ENCODE measurements at regions not wholly inside any gene's neighbourhood (a gene's known extent, or its start where the extent isn't known, plus 50 kb on each side); places are given as distances from the start of the nearest gene placed in this dataset.

GRCh38 chr17:77361986-77362620 is 221.3 kb downstream of the SEC14L1 start:
- TF ChIP-seq FOXM1 (IDR thresholded peaks at IDR 0.05; ENCODE audit: borderline replicate concordance, low read depth), result no peak
- no peak for TF ChIP-seq NFIC (IDR thresholded peaks at IDR 0.05)
- no peak for TF ChIP-seq TCF12 (IDR thresholded peaks at IDR 0.05; ENCODE audit: low read depth)
- TF ChIP-seq CEBPB (IDR thresholded peaks at IDR 0.05), result no peak
- TF ChIP-seq RAD21 (IDR thresholded peaks at IDR 0.05; ENCODE audit: low read depth), result no peak
- no peak for TF ChIP-seq USF1 (IDR thresholded peaks at IDR 0.05)
- no peak for TF ChIP-seq EGR1 (IDR thresholded peaks at IDR 0.05)
- no peak for TF ChIP-seq ZBTB7A (IDR thresholded peaks at IDR 0.05; ENCODE audit: low read depth)
- TF ChIP-seq TEAD4 (IDR thresholded peaks at IDR 0.05), result no peak
- TF ChIP-seq CREB1 (IDR thresholded peaks at IDR 0.05; ENCODE audit: low read depth), result no peak
- no peak for TF ChIP-seq TAF1 (IDR thresholded peaks at IDR 0.05; ENCODE audit: low read depth)
- TF ChIP-seq EP300 (IDR thresholded peaks at IDR 0.05; ENCODE audit: borderline replicate concordance), result no peak
- no peak for TF ChIP-seq REST (IDR thresholded peaks at IDR 0.05; ENCODE audit: low read depth)
- TF ChIP-seq YY1 (IDR thresholded peaks at IDR 0.05; ENCODE audit: low read depth), result no peak
- TF ChIP-seq MAX (IDR thresholded peaks at IDR 0.05), result no peak

GRCh38 chr17:77363821-77364361 is 223.1 kb downstream of the SEC14L1 start:
- TF ChIP-seq TAF1 (IDR thresholded peaks at IDR 0.05; ENCODE audit: low read depth) (no peak), ZBTB7A (IDR thresholded peaks at IDR 0.05; ENCODE audit: low read depth) (no peak), MAX (IDR thresholded peaks at IDR 0.05) (no peak), CREB1 (IDR thresholded peaks at IDR 0.05; ENCODE audit: low read depth) (no peak), REST (IDR thresholded peaks at IDR 0.05; ENCODE audit: low read depth) (no peak), USF1 (IDR thresholded peaks at IDR 0.05) (no peak), FOXM1 (IDR thresholded peaks at IDR 0.05; ENCODE audit: borderline replicate concordance, low read depth) (no peak), TCF12 (IDR thresholded peaks at IDR 0.05; ENCODE audit: low read depth) (no peak), RAD21 (IDR thresholded peaks at IDR 0.05; ENCODE audit: low read depth) (no peak), CEBPB (IDR thresholded peaks at IDR 0.05) (no peak), EP300 (IDR thresholded peaks at IDR 0.05; ENCODE audit: borderline replicate concordance) (no peak), NFIC (IDR thresholded peaks at IDR 0.05) (no peak), EGR1 (IDR thresholded peaks at IDR 0.05) (no peak), TEAD4 (IDR thresholded peaks at IDR 0.05) (no peak), YY1 (IDR thresholded peaks at IDR 0.05; ENCODE audit: low read depth) (no peak)

- TF ChIP-seq REST (IDR thresholded peaks at IDR 0.05; ENCODE audit: low read depth) (no peak), TCF12 (IDR thresholded peaks at IDR 0.05; ENCODE audit: low read depth) (no peak), CREB1 (IDR thresholded peaks at IDR 0.05; ENCODE audit: low read depth) (no peak), EGR1 (IDR thresholded peaks at IDR 0.05) (no peak), EP300 (IDR thresholded peaks at IDR 0.05; ENCODE audit: borderline replicate concordance) (no peak), CEBPB (IDR thresholded peaks at IDR 0.05) (no peak), USF1 (IDR thresholded peaks at IDR 0.05) (no peak), FOXM1 (IDR thresholded peaks at IDR 0.05; ENCODE audit: borderline replicate concordance, low read depth) (no peak), ZBTB7A (IDR thresholded peaks at IDR 0.05; ENCODE audit: low read depth) (no peak), YY1 (IDR thresholded peaks at IDR 0.05; ENCODE audit: low read depth) (no peak), RAD21 (IDR thresholded peaks at IDR 0.05; ENCODE audit: low read depth) (no peak), TEAD4 (IDR thresholded peaks at IDR 0.05) (no peak), TAF1 (IDR thresholded peaks at IDR 0.05; ENCODE audit: low read depth) (no peak), MAX (IDR thresholded peaks at IDR 0.05) (no peak), NFIC (IDR thresholded peaks at IDR 0.05) (no peak)
These were observed 223.7 kb downstream of the SEC14L1 start for GRCh38 chr17:77364381-77364911.

Data from Ishikawa (cell line).